SJSA1 (cell line): ENCODE measurements at regions not wholly inside any gene's neighbourhood (a gene's known extent, or its start where the extent isn't known, plus 50 kb on each side); places are given as distances from the start of the nearest gene placed in this dataset.

Experiments
- DNase-seq, 2 experiments: peaks; one replicate each; pipeline ENCODE4 v3.0.0-alpha.2; 2015 to 2020; ENCODE audit warnings: low spot score in 2 of 2, low read depth in 1 of 2
- H3K27ac ChIP-seq: fragments of 250-450 bp; sonication (Bioruptor Pico); 2 replicates; pipeline ENCODE4 v1.5.1; 2020; ENCODE audit warnings: mild to moderate bottlenecking, moderate library complexity
- H3K27me3 ChIP-seq: fragments of 250-450 bp; sonication (Bioruptor Pico); replicated peaks from 2 replicates; pipeline ENCODE4 v1.5.1; 2020; ENCODE audit warnings: mild to moderate bottlenecking, moderate library complexity
- H3K36me3 ChIP-seq: fragments of 250-450 bp; sonication (Bioruptor Pico); 2 replicates; pipeline ENCODE4 v1.5.1; 2020; ENCODE audit warnings: mild to moderate bottlenecking
- H3K4me1 ChIP-seq: fragments of 250-450 bp; sonication (Bioruptor Pico); replicated peaks from 2 replicates; pipeline ENCODE4 v1.6.1; 2021; ENCODE audit warnings: mild to moderate bottlenecking
- H3K4me3 ChIP-seq: fragments of 250-450 bp; sonication (Bioruptor Pico); 2 replicates; pipeline ENCODE4 v1.5.1; 2020; ENCODE audit warnings: mild to moderate bottlenecking
- H3K9me3 ChIP-seq: fragments of 250-450 bp; sonication (Bioruptor Pico); replicated peaks from 2 replicates; pipeline ENCODE4 v1.5.1; 2020; ENCODE audit warnings: mild to moderate bottlenecking

DNA sequence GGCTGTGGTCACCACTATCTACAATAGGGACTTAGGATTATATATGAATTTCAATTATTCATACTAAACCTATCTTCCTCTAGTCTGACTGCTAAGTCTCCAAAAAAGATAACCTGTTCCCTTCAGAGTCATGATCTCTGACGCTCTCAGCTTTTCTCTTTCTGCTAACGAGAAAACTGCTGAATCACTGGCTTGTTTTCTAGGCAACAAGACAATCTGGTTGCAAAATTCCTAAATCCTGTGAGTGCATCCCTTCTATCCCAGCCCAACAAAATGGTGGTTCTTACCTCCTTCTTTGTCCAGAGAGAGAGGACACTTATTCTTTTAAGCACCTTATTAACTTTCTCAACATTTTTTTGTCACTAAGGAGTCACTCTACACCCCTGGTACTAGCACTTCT, 312.3 kb upstream of the PKDCC start:
- H3K4me1 ChIP-seq: no peaks in the 10 kb centered on the region; the same call in 1 of the 2 replicates
- no peaks in the 10 kb centered on the region for H3K36me3 ChIP-seq
- no peak overlapping the region for H3K27ac ChIP-seq
- no peak overlapping the region for H3K4me3 ChIP-seq
- DNase-seq: no peak
- H3K27me3 ChIP-seq: 0 out of 2 replicates have a peak, but pooled peaks cover 4% of the 10 kb centered on the region
- H3K9me3 ChIP-seq: no peaks in the 10 kb centered on the region

DNA sequence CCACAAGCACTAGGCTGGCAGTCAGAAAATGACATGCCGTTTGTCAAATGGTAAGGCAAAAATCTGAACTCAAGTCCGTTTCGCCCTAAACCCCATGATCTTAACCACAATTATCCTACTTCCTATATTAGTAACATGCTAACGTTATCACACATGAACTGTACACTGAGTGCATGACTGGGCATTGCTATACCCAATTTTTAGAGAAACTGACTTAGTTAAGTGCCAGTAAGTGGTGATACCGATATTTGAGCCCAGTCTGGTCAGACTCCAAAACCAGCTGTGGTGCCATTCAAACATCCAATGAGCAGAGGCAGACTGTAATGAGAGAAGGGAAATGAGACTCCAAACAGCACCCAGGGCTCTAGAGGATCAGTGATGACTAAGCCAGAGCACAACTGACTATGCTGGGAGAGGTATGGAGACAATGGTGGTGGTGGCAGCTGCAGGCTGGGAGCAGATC, 311.7 kb upstream of the PKDCC start:
- H3K9me3 ChIP-seq: no peaks in the 10 kb centered on the region
- no peaks in the 10 kb centered on the region; the same call in 1 of the 2 replicates for H3K4me1 ChIP-seq
- no peak overlapping the region for H3K27ac ChIP-seq
- H3K4me3 ChIP-seq: no peak overlapping the region
- H3K36me3 ChIP-seq: no peaks in the 10 kb centered on the region
- no peak for DNase-seq
- H3K27me3 ChIP-seq: 0 out of 2 replicates have a peak, but pooled peaks cover 4% of the 10 kb centered on the region

DNA sequence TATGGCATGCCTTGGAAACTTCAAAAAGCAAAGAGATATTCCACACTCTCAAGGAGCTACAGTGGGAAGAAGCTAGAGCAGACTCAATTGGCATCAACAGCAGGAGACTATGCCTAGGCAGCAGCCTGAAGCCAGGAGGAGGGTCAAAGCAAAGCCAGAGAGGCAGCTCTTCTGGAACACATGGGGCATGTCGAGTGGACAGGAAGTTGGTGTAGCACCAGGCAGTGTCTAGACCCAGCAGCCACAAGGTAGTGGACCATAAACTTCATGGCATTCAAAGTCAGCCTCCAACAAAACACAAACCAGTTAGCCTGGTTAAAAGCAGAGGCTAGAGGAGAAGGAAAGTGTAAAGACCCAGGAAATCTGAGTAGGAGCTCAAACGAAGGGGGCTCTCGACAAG, 311.2 kb upstream of the PKDCC start:
- Histone ChIP-seq H3K27me3 (0 out of 2 replicates have a peak, but pooled peaks cover 4% of the 10 kb centered on the region), H3K4me3 (no peak overlapping the region), H3K36me3 (no peaks in the 10 kb centered on the region), H3K4me1 (no peaks in the 10 kb centered on the region; the same call in 1 of the 2 replicates), H3K27ac (no peak overlapping the region), H3K9me3 (no peaks in the 10 kb centered on the region)
- DNase-seq: no peak

DNA sequence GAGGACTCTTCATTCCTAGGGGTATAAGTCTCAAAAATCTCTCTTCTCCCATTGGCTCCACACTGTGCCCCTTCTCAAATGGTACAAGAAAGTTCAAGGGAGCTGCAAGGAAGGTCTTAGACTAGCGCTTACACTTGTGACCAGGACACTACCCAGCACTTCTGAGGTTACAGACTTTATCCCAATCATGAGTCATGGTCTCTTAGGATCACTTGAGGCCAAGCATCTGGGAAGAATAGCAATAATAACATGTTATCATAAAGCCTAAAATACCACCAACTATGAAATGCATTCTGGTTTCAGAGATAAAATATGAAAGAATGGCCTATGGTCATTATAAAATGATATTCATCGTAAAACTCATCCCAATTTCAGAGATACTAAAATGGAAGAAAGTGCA, 309.9 kb upstream of the PKDCC start:
- H3K27ac ChIP-seq: no peak overlapping the region
- 0 out of 2 replicates have a peak, but pooled peaks cover 4% of the 10 kb centered on the region for H3K27me3 ChIP-seq
- H3K4me1 ChIP-seq: peaks cover 9% of the 10 kb centered on the region
- no peak for DNase-seq
- no peaks in the 10 kb centered on the region for H3K36me3 ChIP-seq
- H3K4me3 ChIP-seq: no peak overlapping the region
- no peaks in the 10 kb centered on the region for H3K9me3 ChIP-seq

DNA sequence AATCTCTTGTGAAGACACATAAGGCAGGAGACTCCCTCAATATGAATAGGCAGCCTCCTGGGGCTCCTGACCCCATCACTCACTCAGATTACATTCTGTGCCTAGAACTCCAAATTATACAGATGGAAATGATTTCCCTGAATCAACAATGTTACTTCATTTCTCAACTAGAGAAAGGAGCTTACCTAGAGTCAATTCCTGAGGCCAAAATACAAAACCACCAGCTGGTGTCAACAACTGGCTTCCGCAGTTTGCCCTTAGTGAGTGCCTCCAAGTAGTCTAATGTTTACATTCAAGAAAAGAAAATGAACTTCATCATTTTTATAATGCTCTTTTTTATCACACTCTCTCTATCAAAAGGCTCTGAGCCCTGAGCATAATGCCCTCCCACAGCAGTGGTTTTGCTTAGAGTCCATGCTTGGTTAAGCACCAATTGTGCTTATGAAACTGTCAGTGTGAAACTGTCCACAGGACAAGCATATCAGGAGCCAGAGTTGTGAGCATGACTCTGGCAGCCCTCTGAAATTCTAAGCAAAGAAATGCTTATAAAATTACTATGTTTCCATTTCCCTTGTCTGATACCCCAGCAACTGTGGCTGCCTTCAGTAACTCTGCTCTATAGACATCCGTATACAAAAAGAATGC, 305.7 kb upstream of the PKDCC start:
- no peak overlapping the region for H3K27ac ChIP-seq
- DNase-seq: peak in 1 of 2 experiments; percentile 3
- no peaks in the 10 kb centered on the region for H3K9me3 ChIP-seq
- H3K36me3 ChIP-seq: no peaks in the 10 kb centered on the region
- H3K4me1 ChIP-seq: peaks cover 22% of the 10 kb centered on the region
- H3K27me3 ChIP-seq: no peaks in the 10 kb centered on the region
- no peak overlapping the region for H3K4me3 ChIP-seq

DNA sequence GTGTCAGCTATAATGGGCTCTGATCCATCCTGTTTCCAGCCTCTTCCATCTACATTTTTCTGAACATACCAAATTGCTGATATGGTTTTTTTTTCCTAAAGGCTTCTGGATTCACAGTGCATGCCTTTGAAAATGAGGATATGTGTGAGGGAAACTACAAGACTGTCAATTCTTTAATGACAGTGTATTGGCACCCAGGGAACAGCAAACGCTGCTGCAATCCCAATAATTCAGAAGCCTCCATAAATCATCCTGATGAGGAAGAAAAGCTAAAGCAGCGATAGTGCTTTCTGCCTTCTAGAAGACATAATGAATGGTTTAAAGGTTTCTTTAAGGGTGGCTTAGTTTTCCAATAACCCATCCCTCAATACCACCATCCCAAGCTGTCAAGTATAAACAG, 304.5 kb upstream of the PKDCC start:
- H3K36me3 ChIP-seq: no peaks in the 10 kb centered on the region
- no peak for DNase-seq
- H3K27me3 ChIP-seq: no peaks in the 10 kb centered on the region
- H3K4me1 ChIP-seq: peaks cover 22% of the 10 kb centered on the region
- H3K9me3 ChIP-seq: no peaks in the 10 kb centered on the region
- no peak overlapping the region for H3K27ac ChIP-seq
- H3K4me3 ChIP-seq: no peak overlapping the region

DNA sequence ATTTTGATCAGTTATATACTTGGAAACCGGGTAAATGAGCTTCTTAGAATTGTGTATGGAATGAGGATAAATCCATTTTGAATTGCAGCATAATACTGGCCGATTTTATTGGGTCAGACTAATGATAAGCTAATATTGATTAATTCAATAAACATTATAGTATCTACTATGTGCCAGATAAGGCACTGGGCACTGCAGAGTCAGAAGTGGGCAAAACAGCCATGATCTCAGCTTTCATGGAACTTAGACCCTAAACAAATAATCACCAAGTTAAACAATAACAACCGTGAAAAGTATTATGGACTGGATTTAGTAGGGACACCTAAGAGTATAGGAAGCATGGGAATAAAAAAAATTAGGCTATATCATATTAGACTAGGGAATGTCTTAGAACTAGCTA, 297.0 kb upstream of the PKDCC start:
- no peaks in the 10 kb centered on the region for H3K27me3 ChIP-seq
- no peak overlapping the region for H3K4me3 ChIP-seq
- no peak for DNase-seq
- H3K36me3 ChIP-seq: no peaks in the 10 kb centered on the region
- no peaks in the 10 kb centered on the region for H3K4me1 ChIP-seq
- no peaks in the 10 kb centered on the region for H3K9me3 ChIP-seq
- no peak overlapping the region for H3K27ac ChIP-seq

DNA sequence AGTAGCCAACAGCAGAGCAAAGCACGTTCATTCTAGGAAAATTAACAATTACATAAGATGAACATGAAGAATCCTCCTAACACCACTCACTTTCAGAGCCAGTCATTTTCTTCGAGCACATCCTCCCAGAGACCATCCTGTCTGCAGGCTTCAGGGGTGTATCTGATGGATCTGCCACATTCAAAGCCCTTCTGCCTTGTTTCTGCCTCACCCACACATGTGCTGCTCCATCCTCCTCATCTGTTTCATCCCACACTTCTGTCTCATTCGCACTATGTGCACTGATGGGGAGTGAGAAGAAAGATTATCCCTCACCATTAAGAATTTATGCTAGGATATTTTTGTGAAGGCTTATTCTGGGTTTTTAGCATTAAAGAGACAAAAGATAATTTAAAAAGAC, 287.9 kb upstream of the PKDCC start:
- DNase-seq: no peak
- Histone ChIP-seq H3K27me3 (no peaks in the 10 kb centered on the region), H3K9me3 (no peaks in the 10 kb centered on the region), H3K36me3 (no peaks in the 10 kb centered on the region), H3K27ac (no peak overlapping the region), H3K4me1 (no peaks in the 10 kb centered on the region), H3K4me3 (no peak overlapping the region)

DNA sequence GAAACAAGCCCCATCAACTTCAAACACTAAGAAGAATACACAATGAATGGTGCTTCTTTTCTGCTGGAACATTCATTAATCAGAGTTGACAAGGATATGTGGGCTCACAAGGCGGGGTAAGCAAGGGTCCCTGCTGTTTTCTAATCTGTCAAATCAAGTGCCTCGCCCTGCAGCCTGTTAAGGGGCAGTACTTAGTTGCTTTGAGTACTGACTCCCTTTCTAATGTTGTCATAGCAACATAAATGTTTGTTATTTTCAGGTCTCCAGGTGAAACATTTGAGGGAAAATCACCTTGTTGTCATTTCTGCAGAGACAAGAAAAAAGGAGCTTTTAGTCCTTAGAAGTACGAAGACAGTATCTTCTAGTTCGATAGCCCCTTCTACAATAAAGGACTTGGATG, 284.7 kb upstream of the PKDCC start:
- no peak for DNase-seq
- no peak overlapping the region for H3K4me3 ChIP-seq
- no peaks in the 10 kb centered on the region for H3K27me3 ChIP-seq
- no peaks in the 10 kb centered on the region for H3K9me3 ChIP-seq
- no peaks in the 10 kb centered on the region for H3K4me1 ChIP-seq
- H3K27ac ChIP-seq: no peak overlapping the region
- no peaks in the 10 kb centered on the region for H3K36me3 ChIP-seq

DNA sequence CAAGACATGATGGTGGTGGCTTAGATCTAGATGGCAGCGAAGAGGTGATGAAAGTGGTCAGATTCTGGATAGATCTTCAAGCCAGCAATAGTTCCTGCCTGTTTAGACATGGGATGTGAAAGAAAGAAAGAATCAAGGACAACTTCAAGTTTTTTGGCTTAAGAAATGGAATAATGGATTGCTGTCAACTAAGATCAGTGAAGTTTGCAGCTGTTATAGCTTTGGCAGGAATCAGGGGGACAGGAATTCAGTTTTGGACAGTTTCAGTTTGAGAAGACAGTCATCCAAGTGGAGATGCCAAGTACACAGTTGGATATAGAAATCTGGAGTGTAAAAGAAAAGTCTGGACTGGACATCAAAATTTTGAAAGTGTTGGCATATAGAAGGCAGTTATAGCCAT, 283.7 kb upstream of the PKDCC start:
- no peak overlapping the region for H3K27ac ChIP-seq
- no peaks in the 10 kb centered on the region for H3K4me1 ChIP-seq
- no peak overlapping the region for H3K4me3 ChIP-seq
- no peaks in the 10 kb centered on the region for H3K36me3 ChIP-seq
- no peak for DNase-seq
- H3K9me3 ChIP-seq: no peaks in the 10 kb centered on the region
- no peaks in the 10 kb centered on the region for H3K27me3 ChIP-seq

DNA sequence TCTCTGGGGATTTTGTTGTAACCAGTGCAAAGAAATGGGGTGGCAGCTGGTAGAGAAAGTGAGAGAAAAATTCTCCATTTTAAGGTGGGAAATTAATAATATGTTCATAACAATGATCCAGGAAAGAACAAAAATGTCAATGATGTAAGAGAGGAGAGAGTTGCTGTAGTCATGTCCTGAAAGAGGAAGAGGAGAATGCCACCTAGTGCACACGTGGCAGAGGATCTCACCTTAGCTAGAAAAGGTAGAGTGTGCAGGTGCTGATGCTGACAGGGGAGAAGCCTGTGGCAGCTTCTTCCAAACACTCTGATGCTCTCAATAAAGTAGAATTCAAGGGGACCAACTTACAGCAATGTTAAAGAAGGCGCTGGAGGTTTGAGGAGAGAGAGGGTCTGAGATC, 282.9 kb upstream of the PKDCC start:
- no peak overlapping the region for H3K27ac ChIP-seq
- H3K4me1 ChIP-seq: no peaks in the 10 kb centered on the region
- no peak overlapping the region for H3K4me3 ChIP-seq
- H3K9me3 ChIP-seq: no peaks in the 10 kb centered on the region
- DNase-seq: no peak
- H3K36me3 ChIP-seq: no peaks in the 10 kb centered on the region
- no peaks in the 10 kb centered on the region for H3K27me3 ChIP-seq

DNA sequence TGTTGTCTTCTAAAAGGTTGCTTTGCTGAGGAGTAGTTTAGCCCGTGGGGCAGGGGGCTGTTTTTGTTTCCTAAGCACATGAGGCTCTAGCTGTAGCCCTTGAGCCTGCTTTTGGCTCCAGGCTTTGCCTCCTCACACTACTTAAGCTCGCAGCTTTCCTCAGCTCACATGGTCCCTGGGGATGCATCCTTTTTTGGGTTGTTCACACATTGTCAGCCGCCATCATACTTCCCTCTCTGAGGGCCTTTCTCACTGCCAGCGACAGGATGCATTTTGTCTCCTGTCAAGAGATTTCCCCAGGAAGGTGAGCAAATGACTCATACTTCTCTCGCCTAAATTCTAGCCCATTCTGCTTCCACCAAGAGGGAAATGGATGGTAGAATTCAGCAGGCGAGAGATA, 279.5 kb upstream of the PKDCC start:
- no peak overlapping the region for H3K27ac ChIP-seq
- no peaks in the 10 kb centered on the region for H3K4me1 ChIP-seq
- H3K36me3 ChIP-seq: no peaks in the 10 kb centered on the region
- H3K27me3 ChIP-seq: no peaks in the 10 kb centered on the region
- DNase-seq: no peak
- no peaks in the 10 kb centered on the region for H3K9me3 ChIP-seq
- no peak overlapping the region for H3K4me3 ChIP-seq

DNA sequence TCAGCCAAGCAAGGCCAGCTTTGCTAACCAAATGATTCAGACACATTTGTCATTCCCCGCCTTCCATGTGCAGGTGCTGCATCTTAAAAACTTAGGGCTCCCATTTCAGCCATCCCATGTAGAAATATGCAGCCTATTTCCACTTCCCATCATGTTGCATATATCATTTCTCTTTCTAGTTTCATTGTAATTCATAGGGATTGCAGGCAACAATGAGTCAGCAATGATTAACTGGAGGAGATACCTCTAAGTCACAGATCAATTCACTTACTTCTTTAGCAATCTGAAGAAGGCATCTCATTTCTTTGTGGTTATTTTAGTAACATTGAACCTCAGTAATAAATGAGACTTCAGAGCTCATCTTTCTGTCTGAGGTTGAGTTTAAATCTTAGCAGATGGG, 276.1 kb upstream of the PKDCC start:
- Histone ChIP-seq H3K4me3 (no peak overlapping the region), H3K27ac (no peak overlapping the region), H3K27me3 (no peaks in the 10 kb centered on the region), H3K36me3 (no peaks in the 10 kb centered on the region), H3K4me1 (no peaks in the 10 kb centered on the region), H3K9me3 (0 out of 2 replicates have a peak, but pooled peaks cover 3% of the 10 kb centered on the region)
- DNase-seq: no peak

DNA sequence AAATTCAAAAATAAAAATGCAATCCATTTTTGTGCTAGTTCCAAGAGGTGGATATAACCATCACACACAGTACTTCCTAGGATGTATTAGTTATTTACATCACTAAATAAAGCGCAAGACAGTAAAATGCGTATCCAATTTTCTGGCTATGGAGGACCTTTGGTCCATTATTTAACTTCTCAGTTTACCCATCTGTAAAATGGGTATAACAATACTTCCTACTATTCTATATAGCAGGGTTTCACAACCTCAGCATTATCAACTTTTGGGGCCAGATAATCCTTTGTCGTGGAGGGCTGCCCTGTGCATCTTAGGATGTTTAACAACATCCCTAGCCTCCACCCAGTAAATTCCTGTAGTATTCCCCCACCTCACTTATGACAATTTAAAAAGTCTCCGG, 275.1 kb upstream of the PKDCC start:
- Histone ChIP-seq H3K4me1 (no peaks in the 10 kb centered on the region), H3K27me3 (no peaks in the 10 kb centered on the region; the same call in 1 of the 2 replicates), H3K27ac (no peak overlapping the region), H3K9me3 (0 out of 2 replicates have a peak, but pooled peaks cover 3% of the 10 kb centered on the region), H3K36me3 (no peaks in the 10 kb centered on the region), H3K4me3 (no peak overlapping the region)
- DNase-seq: no peak
